GM23248 (cell line): ENCODE measurements at regions not wholly inside any gene's neighbourhood (a gene's known extent, or its start where the extent isn't known, plus 50 kb on each side); places are given as distances from the start of the nearest gene placed in this dataset.

Source experiments
- EZH2 ChIP-seq: fragments of 200-600 bp; sonication (generic); IDR thresholded peaks from 2 replicates; pipeline ENCODE4 v1.6.1; 2018; ENCODE audit warnings: antibody characterized with exemption, mild to moderate bottlenecking; ENCODE audit not compliant: insufficient read depth, poor library complexity, severe bottlenecking
- EZH2phosphoT487 ChIP-seq: fragments of 200-600 bp; sonication (generic); IDR thresholded peaks from 2 replicates; pipeline ENCODE4 v1.6.1; 2018; ENCODE audit warnings: antibody characterized with exemption, moderate library complexity, mild to moderate bottlenecking, low read depth; ENCODE audit not compliant: insufficient read depth

DNA sequence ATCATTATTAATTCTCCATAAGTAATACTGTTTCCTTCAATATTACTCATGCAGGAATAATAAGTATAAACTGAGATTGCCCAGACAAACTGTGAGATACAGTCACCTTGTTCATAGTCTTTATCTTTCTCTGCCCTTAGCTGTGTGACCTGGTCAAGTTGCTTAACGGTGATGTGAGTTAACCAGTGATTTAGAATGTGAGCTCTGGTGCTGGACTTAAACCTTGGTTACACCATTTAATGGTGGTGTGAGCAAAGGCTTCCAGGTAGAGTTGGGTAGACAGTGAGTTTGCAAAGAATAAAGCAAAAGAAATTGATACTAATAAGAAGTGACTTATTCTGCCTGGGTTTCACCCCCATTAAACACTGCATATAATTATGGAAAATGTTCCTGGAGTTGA lies 86.2 kb upstream of the DEFB112 start:
- TF ChIP-seq EZH2: no peak
- no peak for TF ChIP-seq EZH2phosphoT487
